ENCODE measurements at regions not wholly inside any gene's neighbourhood (a gene's known extent, or its start where the extent isn't known, plus 50 kb on each side); places are given as distances from the start of the nearest gene placed in this dataset.
"Not testable (repeated sequence)": the region's sequence is repeated elsewhere in the genome, so short reads cannot be mapped to it uniquely, and the experiment has no call there.

GRCh38 chr22:23500508-23501260 is 79.4 kb downstream of the IGLL1 start:
- no peak for DNase-seq

DNA sequence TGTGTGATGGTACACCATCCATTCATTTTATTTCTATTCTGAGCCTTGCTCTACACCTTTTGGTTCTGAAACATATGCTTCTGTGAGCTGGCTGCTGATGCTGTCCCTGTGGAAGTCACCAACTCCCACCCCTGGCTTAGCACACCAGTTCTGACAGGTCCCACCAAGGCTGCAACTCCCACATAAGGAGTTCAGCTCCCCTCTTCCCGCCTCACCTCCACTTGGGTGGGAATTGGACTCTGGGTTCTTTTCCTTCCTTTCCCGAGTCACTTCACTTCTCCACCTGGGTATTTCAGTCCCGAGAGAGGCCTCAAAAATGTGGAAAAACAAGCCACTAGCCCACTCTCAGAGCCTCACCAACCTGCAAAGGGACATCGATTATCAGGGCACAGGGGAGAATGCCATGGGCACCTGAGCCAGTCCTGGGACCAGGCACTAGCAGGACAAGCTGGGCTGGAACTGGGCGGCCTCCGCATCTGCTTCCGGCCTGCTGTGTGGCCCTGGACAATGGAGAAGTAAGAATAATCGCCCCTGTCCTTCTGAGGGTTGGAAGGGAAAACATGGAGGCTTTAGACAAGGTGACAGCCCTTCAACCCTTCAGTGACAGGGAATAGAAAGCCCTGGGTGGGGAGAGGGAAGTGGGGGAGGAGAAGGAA is 80.1 kb downstream of the IGLL1 start:
- no peak for DNase-seq

DNA sequence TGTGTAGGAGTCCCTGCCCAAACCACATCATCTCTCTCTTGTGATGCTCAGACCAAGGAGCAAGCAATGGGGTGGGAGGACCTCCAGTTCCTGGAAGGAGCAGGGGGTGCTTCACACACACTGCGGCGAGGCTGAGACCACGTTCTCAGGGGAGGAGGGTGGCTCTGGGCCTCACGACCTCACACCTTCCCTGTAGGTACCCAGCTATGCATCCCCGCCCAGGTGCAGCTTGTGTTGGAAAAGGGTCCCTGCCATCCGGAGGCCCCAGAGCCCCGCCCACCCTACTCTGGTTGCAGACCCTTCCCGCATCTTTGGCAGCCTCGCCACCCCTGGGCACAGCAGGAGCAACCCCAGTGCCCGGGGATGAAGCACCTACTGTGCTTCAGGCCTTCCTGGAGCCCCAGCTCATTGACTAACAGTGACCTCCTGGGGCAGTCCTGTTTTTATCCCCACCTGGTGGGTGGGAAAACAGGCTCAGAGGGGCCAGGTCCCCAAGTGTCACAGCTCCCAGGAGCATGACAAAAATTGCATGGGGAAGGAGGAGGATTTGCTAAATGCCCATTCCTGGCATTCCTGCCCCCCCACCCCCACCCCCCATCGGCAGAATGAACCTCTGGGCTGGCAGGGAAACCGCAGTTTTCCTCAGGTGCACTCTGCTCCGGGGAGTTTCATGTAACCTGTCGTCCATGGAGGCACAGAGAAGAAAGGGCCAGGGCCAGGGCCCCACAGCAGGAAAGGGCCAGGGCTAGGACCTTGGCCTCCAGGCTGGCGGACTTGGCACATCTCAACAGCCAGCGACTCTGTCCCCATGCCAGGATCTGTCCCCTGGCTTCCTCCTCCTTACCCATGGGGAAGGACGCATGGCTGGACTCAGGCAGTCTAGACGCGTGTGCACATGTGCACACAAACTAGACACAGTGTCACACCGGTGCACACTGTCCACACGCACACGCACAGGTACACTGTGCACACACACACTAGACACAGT is 81.0 kb downstream of the IGLL1 start:
- no peak for DNase-seq

DNA sequence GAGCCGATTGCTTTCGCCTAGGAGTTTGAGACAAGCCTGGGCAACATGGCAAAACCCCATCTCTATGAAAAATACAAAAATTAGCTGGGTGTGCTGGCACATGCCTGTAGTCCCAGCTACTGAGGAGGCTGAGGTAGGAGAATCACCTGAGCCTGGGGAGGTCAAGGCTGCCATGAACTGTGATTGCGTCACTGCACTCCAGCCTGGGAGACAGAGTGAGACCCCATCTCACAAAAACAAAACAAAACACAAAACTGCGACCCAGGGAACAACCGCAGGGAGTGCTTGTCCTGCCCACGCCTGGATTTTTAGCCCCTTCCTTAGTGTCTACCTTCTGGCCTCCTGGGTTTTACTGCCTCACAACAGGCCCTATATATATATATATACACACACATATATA is 82.2 kb downstream of the IGLL1 start:
- DNase-seq: not testable (repeated sequence)

- no peak for DNase-seq
Measured at GRCh38 chr22:23497016-23497885, 82.8 kb downstream of the IGLL1 start.

DNA sequence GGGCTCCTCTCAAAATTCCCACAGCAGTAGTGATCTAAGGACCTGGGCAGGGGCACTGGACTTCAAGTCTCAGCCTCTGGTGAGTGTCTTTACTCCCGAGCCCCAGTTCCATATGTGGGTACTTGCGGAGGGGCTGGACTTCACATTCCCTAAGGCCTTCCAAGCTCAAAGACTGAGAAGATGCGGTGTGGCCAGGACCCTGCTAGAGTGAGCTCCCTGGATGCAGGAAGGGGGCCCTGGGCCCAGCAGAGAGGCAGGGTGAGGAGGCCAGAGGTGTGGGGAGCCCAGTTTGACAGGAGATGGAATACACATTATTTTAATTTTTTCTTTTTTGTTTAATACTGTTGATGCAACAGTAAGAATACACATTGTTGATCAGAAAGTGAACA is 83.7 kb downstream of the IGLL1 start:
- no peak for DNase-seq

DNA sequence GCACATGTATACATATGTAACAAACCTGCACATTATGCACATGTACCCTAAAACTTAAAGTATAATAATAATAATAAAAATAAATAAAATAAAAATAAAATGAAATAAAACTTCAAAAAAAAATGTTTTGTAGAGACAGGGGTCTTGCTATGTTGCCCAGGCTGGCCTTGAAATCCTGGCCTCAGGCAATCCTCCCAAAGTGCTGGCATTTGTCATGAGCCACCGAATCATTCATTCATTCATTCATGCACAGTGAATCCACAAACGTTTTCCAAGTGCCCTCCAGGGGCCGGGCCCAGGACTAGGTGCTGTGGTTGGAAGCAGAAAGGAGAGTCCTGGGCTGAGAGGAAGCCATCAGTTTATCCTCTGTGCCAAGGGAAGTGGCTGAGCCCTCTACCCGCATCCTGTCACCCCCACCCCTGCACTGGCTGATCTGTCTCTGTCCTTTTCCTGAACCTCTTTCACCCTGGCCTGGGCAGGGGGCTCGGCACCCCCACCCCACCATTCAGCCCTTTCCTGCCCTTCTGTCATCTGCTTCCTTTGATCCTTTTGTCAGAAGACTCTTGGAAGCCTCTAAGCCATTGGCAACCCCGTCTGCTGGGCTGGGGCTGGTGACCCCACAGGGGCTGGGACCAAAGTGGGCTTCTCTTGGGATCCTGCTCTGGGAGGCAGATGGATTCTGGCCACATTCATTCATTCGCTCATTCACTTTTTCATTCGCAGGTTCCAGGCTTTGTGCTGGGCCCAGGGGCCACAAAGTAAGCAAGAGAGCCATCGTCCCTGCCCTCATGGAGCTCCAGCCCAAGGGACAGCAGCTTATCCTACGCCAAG is 84.3 kb downstream of the IGLL1 start:
- DNase-seq: no peak

- no peak for DNase-seq
Measured at GRCh38 chr22:23494930-23495266, 85.2 kb downstream of the IGLL1 start.

DNA sequence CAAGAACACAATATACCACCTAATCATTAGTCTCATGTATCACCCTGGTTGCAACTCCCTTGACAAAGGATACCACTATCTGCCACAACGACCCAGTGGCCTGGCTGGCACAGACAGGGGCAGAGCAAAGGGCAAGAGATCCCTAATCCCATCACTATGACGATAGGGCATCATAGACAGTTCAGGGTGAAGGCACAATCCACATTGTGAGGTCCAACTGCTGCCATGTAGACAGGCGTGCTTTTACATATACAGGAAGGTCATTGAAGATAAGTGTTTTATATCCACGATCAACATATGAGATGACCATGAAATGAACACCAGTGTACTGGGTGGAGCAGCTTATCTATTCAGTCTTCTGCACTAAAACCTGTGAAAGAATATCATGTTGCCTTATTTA is 94.6 kb downstream of the IGLL1 start:
- no peak for DNase-seq

DNA sequence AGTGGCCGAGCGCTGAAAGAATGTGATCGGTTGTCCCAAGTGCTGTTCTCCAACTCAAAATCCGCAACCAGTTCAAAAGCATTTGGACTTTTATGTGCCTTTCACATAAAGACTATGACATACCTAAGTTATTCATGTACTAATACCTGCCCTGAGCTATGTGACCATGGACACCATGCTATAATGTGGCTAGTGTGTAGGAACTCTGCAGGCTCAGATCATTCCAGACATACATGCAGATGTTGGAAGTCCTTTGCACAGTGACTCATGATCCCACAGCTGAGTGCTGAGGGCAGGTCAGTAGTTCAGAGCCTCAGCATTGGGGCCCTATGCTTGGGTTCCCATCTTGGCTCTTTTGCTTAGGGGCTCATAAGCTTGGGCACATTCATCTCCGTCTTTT is 95.4 kb downstream of the IGLL1 start:
- DNase-seq: no peak

GRCh38 chr22:23481369-23481768 is 98.7 kb downstream of the IGLL1 start:
- DNase-seq: no peak

GRCh38 chr22:23478175-23478574 is 101.9 kb downstream of the IGLL1 start:
- DNase-seq: no peak

- DNase-seq: not testable (repeated sequence)
Measured at GRCh38 chr22:23474531-23474930, 105.6 kb downstream of the IGLL1 start.

DNA sequence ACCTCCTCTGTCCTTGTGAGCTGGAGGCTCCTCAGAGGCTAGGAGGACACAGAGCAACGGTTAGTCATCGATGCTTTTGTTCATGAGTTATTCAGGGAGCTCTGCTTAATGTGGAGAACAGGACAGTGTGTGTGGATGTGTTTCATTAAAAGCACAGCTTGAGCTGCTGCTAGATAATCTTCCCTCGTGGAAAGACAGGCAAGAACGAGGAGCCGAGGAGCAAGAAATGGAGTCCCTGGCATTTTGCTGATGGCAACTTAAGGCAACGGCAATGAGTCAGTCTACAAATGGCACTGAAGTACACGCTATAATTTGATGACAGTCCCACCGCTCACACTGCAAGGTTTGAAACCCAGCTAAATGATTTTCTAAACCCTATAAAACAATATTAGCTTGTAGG is 106.2 kb downstream of the IGLL1 start:
- no peak for DNase-seq

GRCh38 chr22:23472376-23472775 is 107.7 kb downstream of the IGLL1 start:
- not testable (repeated sequence) for DNase-seq

GRCh38 chr22:23471698-23472097 is 108.4 kb downstream of the IGLL1 start:
- DNase-seq: no peak

DNA sequence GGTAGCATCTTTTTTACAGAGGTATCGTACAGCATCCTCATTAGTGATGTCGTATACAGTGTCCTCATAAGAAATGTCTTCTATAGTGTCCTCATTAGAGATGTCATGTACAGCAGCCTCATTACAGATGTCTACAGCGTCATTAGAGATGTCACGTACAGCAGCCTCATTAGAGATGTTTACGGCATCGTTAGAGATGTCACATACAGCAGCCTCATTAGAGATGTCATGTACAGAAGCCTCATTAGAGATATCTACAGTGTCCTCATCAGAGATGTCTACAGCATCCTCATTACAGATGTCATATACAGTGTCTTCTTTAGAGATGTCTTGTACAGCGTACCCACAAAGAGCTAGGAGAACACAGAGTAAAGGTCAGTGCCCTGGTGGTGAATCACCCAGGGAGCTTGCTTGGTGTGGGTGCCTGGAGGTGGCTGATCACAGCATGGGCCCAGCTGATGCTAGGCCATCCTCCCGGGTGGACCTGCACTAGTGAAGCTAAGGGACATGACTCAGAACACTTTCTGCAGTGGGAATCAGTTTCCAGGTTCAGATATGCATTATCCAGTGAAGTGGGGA is 109.2 kb downstream of the IGLL1 start:
- DNase-seq: no peak

DNA sequence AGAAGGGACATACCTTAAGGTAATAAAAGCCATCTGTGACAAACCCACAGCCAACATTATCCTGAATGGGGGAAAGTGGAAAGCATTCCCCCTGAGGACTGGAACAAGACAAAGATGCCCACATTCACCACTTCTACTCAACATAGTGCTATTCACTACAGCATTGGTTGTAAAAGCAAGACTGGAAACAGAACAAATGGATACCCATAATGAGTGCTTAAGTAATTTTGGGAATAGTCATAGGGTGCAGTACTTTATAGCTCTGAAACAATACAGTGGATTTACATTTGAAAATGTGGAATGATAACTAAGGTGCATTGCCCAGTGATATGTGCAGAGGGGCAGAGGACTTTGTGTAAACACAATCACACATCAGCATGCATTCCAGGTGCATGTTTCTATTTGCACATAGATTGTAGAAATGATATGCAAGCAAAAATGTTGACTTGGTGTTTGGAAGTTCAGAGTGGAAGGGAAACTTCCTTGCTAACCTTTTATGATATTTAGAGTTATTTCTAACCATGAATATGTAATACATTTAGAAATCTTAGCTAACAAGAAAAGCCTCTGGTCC is 112.3 kb downstream of the IGLL1 start:
- no peak for DNase-seq

GRCh38 chr22:23466351-23466750 is 113.7 kb downstream of the IGLL1 start:
- DNase-seq: no peak

DNA sequence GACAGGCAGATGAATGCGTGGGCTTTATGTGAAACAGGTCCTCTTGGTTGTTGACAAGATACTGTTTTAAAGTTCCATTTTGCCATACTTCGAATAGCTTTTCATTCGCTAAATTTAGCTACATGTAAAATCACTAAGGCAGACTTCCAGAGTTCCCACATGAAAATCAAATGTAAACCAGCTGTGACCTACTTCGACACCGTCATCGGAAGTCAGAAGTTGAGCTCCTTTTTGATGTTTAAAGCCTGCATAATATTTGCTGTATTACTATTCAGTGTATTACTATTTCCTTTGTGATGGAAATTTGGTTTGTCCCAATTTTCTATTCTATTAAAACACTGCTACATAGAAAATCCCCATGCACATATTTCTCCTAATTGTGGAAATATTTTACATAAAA is 115.3 kb downstream of the IGLL1 start:
- DNase-seq: not testable (repeated sequence)

DNA sequence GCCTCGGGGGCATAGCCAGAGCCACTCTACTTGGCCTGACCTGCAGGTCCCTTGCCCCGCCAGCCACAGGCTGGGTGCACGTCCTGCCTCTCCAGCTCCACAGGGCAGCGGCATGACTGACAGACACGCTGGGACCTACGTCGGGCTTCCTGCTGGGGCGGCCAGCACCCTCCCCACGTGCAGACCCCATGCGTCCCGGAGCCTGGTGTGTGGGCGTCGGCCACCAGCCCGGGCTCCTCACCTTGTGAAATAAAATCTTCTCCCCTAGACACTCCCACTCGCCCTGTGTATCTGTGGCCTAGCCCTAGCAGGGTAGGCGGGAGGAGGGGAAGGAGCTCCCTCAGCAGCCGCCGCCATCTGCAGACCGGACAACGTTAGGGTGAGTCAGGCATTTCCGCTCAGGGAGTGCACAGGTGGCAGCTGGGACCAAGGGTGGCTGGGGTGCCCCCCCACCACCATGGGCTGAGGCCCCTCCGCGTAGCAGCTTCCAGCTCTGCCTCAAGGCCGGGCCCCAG is 119.5 kb downstream of the IGLL1 start:
- not testable (repeated sequence) for DNase-seq
